H1 (cell line): ENCODE measurements at regions not wholly inside any gene's neighbourhood (a gene's known extent, or its start where the extent isn't known, plus 50 kb on each side); places are given as distances from the start of the nearest gene placed in this dataset.

Experiments
- CHD7 ChIP-seq: fragments of 300-600 bp; sonication (generic); IDR thresholded peaks from 2 replicates; pipeline ENCODE4 v1.7.1; 2012; ENCODE audit warnings: low read length, moderate library complexity, mild to moderate bottlenecking, inconsistent platforms; ENCODE audit not compliant: insufficient replicate concordance
- EP300 ChIP-seq, 2 experiments: IDR thresholded peaks; 1 replicate in 1 of 2; 2 replicates in 1 of 2; pipeline ENCODE4 v1.6.1; 2011 to 2012; ENCODE audit warnings: low read depth in 2 of 2, low read length in 2 of 2, mild to moderate bottlenecking in 2 of 2, borderline replicate concordance in 1 of 2, inconsistent platforms in 1 of 2, moderate library complexity in 1 of 2
- RAD21 ChIP-seq, 2 experiments: IDR thresholded peaks in 1 of 2; conservative IDR thresholded peaks in 1 of 2; 2 replicates each; pipeline ENCODE4 v1.6.1; 2011; ENCODE audit warnings: low read depth in 2 of 2, low read length in 2 of 2, improper control_type of control experiment in 1 of 2, inconsistent platforms in 1 of 2, mild to moderate bottlenecking in 1 of 2, moderate library complexity in 1 of 2
- SP4 ChIP-seq: IDR thresholded peaks from 2 replicates; pipeline ENCODE4 v1.6.1; 2012; ENCODE audit warnings: low read length, inconsistent platforms
- TAF1 ChIP-seq: IDR thresholded peaks from 2 replicates; pipeline ENCODE4 v1.6.1; 2011; ENCODE audit warnings: mild to moderate bottlenecking, low read depth, low read length
- ZNF274 ChIP-seq: IDR thresholded peaks from 2 replicates; pipeline ENCODE4 v1.7.0; 2012; ENCODE audit warnings: low read length, borderline replicate concordance; ENCODE audit errors: extremely low read depth
- TF ChIP-seq, protein P1 (sequence below): IDR thresholded peaks from 2 replicates; pipeline ENCODE4 v1.6.1; 2012; ENCODE audit warnings: inconsistent platforms

DNA sequence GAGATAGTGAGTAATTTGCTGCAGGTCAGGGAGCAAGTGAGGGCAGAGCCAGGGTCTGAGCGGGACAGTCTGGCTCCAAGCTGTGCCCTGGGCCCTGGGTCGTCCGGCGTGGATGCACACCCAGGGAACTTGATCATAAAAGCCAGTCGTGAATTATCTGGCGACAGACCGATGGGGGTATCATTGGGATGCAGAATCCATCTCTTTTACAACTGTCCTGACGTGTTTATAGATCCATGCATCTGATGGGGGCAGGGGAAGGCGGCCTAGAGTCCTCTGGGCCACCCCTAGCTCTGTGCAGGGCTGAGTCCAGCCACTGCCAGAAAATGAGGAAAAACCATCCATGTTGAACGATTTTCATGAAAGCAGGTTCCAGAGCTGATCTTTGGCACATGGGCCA, 332.8 kb downstream of the C16orf95 start (continued):
- no peak for TF ChIP-seq CHD7
- TF ChIP-seq ZNF274 = no peak
- no peak for TF ChIP-seq TAF1
- TF ChIP-seq, protein P1, sequence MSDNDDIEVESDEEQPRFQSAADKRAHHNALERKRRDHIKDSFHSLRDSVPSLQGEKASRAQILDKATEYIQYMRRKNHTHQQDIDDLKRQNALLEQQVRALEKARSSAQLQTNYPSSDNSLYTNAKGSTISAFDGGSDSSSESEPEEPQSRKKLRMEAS = no peak
- no peak for TF ChIP-seq RAD21 (IDR thresholded peaks at IDR 0.05 in 1 of 2, conservative IDR thresholded peaks at IDR 0.05 in 1 of 2; ENCODE audit: low read depth in 2 of 2, low read length in 2 of 2)
- no peak for TF ChIP-seq EP300 (IDR thresholded peaks at IDR 0.05; ENCODE audit: borderline replicate concordance in 1 of 2, low read depth in 2 of 2, low read length in 2 of 2)
- no peak for TF ChIP-seq SP4
- TF ChIP-seq, all 59 proteins: peak for 0
